HK-2 (cell line): ENCODE measurements at regions not wholly inside any gene's neighbourhood (a gene's known extent, or its start where the extent isn't known, plus 50 kb on each side); places are given as distances from the start of the nearest gene placed in this dataset.
"Not testable (repeated sequence)": the region's sequence is repeated elsewhere in the genome, so short reads cannot be mapped to it uniquely, and the experiment has no call there.

ENCODE experiments used
- DNase-seq: peaks from one replicate; pipeline ENCODE4 v3.0.0-alpha.2; 2018; ENCODE audit not compliant: unreplicated experiment

DNA sequence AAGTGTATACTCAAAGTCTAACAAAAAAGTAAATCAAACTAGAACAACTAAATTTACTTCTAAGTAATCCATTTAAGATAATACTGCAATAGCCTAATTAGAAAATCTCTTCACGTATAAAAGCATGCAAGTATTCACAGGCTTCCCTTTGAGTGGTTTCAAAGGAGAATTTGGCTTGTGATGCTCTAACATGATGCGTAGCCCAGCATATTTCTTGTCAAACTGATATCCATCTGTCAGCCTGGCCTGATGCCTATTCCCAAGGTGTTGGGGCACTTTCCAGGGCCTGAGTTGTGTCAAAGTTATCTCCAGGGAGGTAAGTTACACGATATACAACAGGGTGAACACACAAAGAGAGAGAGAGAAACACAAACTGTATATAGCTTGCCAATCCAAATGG, 287.0 kb upstream of the MAGEB18 start:
- DNase-seq: no peak

DNA sequence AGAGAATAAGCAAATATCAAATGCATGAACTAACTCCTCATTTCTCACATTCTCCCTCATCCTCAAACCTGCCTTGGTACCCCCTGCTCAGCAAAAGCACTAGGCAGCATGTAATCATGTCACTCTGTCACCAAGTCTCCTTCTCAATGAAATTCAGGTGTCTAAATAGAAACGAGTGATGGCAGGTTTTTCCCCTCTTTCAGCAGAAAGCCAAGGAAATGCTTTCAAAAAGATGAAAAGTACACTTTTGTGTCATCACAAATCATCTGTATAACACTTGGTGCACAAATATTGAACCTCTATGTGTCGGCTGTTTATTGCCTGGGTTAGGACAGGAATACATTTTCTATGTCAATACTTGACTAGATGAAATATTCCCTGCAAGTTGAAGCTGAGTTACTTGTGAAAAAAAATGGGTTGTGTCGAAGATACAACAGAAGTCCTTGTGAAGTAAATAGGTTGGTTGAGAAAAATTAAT, 285.1 kb upstream of the MAGEB18 start:
- DNase-seq: no peak

DNA sequence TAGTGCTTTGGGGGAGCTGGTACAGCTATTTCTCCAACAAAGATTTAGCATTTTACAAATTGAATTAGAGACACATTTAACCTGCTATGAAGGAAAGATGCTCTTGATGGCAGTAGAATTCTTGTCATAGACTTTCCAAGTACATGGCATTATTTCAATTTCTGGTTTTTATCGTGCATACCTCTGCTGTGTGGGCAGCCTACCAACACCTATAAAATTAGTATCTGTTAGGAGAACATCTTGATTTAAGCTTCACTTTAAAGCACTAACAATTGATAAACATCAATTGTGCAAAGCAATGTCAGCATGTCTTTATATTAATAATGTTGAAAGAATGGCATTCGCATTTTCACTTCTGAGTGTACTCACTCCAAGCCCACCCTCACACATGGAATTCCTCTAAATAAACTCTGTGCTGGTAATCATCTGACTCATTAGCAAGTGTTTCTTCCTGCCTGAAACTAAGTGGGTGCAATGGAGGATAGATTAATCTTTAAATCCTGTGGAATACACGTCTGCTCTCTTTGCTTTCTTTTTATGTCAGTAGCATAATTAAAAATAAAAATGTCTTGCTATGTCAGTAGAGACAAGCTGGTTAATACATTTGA, 279.8 kb upstream of the MAGEB18 start:
- DNase-seq: no peak

DNA sequence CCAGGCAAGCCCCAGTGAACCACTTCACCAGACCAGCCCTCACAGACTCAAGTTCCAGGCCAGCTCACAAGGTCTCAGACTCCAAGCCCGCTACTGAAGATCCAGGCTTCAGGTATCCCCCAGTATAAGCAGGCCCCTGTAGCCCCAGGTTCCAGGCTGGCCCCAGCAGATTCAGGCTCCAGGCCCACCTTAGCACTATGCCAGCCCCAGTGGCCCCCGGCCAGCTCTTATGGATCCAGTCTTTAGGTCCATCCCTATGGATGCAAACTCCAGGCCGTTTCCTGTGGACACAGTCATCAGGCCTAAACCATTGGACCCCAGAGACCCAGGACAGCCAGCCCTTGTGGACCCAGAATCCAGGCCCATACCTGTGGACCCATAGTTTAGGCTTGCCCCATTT, 277.8 kb upstream of the MAGEB18 start:
- no peak for DNase-seq

DNA sequence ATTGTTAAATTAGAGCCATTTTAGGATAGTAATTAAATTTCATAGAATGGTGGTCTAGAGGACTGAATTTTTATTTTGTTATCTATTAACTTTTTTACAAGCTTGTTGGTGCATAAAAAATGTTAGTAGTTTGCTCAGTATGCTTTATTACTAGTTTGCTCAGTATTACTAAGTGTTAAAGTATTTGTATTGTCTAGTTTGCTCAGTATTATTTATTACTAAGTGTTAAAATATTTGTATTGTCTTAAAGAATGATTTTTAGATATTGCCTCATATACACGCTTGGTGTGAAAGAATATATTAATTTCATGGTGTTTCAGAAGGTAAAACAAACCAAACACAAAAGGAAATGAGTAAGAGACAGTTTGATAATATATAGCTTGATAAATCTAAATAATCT, 268.4 kb upstream of the MAGEB18 start:
- no peak for DNase-seq

DNA sequence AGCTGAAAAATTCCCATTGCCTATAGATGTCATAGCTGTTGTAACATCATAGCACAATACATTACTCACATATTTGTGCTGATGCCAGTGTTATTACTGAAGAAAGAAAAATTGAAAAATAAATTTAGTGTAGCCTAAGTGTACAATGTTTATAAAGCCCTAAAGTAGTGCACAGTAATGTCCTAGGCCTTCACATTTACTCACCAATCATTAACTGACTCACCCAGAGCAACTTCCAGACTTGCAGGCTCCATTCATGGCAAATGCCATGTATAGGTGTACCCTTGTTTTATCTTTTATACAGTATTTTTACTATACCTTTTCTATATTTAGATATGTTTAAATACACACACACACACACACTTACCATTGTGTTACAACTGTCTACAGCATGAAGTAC, 265.4 kb upstream of the MAGEB18 start:
- DNase-seq: no peak

DNA sequence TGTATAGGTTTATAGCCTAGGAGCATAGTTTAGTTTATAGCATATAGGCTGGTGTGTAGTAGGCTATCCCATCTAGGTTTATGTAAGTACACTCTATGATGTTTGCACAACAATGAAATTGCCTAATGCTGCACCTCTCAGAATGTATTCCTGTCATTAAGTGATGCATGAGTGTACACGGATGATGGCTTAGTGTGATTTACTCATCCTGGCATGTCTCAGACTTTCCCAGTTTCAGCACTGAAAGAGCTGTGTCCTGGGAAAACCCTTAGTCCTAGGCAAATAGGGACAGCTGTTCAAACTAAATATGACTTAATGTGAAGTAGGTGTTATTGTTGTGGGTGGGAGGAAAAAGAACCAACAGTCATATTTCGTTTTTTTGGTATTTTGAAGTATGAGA, 264.9 kb upstream of the MAGEB18 start:
- no peak for DNase-seq

DNA sequence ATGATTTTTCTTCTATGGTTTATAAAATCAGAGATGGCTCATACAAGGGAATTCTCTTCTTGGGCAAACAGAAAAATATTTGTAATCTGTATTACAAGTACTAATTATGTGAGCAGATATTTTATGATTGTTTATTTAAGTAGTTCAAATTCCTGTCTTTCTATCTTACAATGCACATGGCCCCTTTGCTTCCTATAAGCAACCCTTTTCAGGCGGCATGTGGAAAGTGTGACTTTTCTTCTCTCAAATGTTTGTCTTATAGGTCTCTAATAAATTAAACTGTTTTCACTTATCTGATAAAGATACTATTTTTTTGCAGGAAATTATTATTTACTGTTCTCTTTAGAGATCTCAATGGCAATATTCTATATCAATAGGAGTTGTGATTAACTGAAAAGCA, 259.3 kb upstream of the MAGEB18 start:
- DNase-seq: no peak

DNA sequence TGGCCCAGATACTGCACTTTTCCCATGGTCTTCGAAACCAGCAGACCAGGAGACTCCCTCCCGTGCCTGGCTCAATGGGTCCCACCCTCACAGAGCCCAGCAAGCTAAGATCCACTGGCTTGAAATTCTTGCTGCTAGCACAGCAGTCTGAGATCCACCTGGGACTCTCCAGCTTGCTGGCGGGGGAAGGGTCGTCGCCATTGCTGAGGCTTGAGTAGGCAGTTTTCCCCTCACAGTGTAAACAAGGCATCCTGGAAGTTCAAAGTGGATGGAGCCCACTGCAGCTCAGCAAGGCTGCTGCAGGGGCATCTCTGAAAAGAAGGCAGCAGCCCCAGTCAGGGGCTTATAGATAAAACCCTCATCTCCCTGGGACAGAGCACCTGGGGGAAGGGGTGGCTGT, 255.6 kb upstream of the MAGEB18 start:
- not testable (repeated sequence) for DNase-seq

DNA sequence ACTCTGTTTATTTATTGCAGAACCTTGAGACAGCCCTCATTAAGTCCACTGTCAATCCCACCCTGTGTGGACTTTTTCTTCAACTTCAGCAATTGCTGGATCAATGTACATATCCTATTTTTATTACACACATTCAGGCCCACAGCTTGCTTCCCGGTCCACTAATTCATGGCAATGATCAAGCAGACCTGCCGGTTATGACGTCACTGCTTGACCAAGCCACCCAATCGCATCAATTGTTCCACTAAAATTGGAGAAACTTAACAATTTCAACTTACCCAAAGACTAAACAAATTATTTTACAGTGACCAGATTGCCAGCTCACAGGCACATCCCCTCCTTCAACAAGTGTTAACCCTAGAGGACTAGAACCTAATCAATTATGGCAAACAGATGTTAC, 240.4 kb upstream of the MAGEB18 start:
- DNase-seq: no peak

DNA sequence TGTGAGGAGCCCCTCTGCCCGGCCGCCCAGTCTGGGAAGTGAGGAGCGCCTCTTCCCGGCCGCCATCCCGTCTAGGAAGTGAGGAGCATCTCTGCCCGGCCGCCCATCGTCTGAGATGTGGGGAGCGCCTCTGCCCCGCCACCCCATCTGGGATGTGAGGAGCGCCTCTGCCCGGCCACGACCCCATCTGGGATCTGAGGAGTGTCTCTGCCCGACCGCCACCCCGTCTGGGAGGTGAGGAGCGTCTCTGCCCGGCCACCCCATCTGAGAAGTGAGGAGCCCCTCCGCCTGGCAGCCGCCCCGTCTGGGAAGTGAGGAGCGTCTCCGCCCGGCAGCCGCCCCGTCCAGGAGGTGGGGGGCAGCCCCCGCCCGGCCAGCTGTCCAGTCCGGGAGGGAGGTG, 232.4 kb upstream of the MAGEB18 start:
- not testable (repeated sequence) for DNase-seq

DNA sequence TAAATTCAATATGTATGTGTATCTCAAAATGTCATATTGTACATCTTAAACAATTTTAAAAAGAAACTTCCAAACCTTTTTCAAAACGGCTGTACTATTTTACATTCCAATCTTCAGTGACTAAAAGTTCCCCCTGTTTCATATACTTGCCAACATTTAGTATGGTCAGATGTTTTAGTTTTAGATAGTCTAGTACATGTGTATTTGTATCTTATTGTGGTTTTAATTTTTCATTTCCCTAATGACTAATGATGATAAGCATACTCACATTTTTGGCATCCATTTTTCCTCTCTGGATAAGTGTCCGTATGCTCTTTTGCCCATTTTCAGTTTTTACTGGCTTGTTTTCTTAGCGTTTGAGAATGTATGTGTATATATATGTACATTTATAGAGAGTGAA, 212.2 kb upstream of the MAGEB18 start:
- DNase-seq: no peak

DNA sequence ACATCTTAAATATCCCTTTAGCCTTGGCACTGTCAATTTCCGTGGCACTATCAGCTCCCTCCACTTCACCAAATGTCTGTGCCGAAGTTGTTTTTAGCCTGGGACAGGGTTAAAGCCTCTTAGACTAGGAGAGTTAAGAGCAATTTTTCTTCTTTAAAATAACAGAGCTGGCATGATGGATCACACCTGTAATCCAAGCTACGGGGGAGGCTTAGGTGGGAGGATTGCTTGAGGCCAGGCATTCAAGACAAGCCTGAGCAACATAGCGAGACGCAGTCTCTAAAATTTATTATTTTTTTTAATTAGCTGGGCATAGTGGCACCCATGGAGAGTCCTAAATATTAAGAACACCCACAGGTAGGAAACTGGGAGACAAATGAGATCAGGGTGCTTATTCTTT, 209.8 kb upstream of the MAGEB18 start:
- DNase-seq: no peak

DNA sequence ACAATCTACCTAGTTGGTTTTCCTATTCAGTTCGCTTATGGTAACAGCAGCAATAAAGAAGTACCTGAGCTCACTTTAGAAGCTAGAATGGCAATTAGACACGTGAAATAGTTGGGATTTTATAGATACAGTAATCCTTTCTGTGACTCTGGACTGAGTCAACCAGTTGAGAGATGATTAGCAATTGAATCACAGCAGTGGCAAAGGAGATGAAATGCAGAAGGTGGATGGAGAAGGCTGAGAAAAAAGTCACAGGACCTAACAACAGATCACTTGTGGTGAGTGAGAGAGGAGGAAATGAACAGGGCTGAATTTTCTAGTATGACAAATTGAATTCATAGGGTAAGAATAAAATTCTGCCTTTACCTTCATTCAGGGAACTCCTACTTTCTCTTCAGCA, 197.1 kb upstream of the MAGEB18 start:
- peak; percentile 3 for DNase-seq

DNA sequence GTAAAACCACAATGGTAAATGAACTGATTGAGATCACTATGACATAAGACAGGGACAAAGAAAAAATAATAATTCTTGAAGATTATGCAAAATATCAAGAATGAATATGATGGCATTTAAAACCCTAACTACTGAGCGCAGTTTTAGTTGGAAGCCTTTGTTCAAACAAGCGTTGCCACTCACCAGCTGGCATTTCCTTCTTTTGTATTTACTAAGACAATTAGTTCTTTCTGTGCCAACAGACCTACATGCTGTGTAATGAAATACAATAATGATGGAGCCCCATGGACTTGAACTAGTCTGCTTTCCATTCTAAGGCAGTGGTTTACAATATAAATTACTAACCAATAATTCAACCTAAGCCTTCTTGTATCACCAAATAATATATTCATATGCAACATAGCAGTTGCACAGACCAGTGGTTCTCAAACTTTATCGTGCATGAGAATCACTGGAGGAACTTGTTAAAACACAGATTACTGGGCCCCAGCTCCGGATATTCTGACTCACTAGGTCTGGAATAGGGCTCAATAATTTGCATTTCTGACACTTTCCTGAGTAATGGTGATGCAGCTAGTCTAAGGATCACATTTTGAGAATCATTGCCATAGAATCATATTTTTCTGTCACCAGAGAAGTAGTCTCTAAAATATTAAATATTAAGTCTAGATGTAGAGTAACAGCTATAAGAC, 196.4 kb upstream of the MAGEB18 start:
- no peak for DNase-seq

DNA sequence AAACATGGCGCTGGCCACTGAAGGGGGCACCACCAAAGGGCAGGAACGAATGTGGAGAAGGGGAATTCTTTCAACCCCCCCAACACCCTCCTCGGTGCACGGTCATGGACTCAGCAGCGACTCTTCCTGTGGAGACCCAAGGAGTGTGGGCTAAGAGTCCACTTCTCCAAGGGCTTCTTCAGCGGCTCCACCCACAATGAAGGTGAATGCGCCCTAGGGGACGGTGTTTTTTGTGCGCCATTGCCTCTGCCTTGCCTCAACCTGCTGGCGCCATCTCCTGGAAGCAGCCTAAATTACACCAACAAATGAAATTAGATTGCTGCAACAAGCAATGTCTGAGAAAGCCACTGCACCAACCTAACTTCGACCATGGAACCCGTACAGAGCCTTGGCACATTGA, 169.2 kb upstream of the MAGEB18 start:
- DNase-seq: peak; percentile 37

DNA sequence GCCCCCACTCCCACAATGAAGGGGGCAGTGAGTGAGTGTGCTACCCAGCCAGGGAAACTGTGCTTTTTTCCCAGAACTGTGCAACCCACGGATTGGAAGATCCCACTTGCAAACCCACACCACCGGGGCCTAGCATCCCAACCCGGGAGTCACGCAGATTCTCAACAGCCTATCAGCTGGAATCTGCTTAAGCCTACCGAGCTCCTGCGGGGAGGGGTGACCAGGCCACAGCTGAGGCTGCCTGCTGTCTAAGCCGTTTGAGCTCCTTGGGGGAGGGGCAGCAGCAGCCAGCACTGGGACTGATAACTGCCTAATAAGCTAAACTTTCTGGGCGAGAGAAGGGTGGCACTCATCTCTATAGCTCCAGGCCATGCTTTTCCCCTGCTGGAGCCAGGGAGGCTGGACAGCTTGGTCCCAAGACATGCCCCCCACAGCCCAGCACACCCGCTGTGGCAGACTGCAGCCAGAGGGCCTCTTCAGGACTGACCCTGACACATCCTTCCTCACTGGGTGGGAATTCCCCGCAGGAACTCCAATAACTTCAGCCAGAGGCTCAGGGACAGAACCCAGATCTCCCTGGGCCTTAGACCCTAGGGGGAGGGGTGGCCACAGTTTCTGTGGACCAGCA, 161.3 kb upstream of the MAGEB18 start:
- DNase-seq: peak; percentile 3

DNA sequence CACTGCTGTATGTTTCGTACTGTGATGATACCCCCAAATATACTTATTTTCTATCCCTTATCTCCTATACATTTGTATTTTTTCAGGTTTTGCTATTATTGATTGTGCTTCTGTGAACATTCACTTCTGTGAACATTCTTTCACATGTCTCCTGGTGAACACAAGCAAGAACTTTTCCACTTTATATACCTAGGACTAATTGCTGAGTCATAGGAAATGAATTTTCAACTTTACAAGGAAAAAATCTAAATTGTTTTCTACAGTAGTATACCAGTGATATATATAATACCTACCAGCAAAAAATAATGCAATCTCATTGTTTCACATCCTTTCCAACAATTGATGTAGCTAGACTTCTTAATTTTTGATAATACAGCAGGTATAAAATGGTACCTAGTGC, 139.5 kb upstream of the MAGEB18 start:
- DNase-seq: no peak

DNA sequence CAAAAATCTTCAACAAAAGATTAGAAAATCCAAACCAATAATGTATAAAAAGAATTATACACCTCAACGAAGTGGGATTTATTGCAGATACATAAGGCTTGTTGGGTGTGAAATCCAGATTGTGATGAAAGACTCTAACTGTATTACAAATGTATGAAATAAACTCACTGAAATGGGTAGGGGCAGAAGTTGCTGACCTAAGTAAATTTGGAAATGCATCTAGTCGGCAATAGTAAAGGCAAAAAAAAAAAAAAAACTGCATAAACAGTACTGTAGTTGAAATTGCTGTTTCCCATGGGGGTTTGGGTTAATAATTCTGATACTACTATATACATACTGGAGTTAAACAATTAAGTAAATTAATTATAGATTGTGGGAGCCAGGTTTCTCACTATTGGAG, 130.7 kb upstream of the MAGEB18 start:
- no peak for DNase-seq

DNA sequence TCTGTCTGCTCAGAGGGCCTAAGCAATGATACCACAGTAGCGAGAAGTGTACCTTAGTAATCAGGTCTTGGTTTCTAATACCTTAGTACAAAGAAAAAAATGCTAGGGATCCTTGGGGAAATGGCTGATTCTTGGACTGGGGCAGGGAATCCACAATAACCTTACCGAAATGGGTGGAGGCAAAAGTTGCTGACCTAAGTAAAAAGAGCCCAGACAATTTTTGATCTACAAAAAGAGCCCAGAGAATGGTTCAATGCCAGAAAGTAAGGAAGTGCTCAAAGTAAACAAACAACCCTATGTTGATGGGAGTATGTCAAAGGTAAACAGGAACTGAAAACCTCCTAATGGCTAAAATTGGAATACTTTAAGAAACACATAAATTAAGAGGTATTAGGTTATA, 130.1 kb upstream of the MAGEB18 start:
- no peak for DNase-seq

DNA sequence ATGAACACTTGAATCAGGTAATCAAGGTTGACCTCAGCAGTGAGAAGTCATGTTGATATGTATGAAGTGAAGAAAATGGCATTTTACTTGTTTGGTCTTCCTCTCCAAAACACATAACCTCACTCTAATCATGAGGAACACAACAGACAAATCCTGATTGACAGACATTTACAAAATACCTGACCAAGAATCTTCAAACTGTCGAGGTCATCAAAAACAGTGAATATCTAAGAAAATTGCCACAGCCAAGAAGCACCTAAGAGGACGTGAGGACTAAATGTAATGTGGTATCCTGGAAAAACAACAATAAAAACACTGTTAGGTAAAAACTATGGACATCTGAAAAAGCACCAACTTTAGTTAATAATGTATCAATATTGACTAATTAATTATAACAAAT, 129.5 kb upstream of the MAGEB18 start:
- DNase-seq: no peak

DNA sequence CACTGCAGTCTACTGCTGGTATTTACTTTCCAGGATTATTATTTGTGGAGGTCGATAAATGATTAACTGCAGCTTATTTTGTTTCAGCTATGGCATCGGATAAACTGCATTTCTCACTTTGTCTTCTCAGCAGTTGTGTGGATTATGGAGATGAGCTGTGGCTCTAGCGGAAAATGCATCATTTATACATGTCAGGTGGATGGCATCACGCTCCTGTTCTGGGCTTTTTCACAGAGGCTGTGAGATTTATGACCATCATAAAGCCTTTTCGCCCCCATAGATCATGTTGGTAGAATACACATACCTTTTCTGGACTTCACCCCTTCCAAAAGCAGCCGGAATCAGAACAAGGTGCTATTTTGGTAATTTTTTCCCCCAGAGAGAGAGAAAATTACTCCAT, 118.8 kb upstream of the MAGEB18 start:
- DNase-seq: no peak

DNA sequence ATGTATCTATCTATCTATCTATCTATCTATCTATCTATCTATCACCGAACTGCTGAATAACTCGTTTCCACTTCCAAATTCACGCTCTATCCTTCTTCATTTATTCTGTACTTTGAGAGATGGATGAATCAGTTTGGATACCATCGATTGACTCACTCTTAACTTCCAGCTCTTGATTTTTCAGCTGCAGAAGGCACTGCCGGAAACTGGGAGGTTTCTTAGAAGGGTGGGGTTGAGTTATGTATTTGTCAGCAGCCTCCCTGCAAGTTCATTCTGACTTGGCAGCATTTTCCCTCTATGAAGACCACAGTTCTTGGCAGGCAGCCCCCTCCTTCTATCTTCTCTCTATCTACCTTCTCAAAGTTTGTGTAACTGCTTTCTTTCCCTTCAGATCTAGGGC, 112.0 kb upstream of the MAGEB18 start:
- DNase-seq: no peak
